ENCODE measurements at regions not wholly inside any gene's neighbourhood (a gene's known extent, or its start where the extent isn't known, plus 50 kb on each side); places are given as distances from the start of the nearest gene placed in this dataset.
"Not testable (repeated sequence)": the region's sequence is repeated elsewhere in the genome, so short reads cannot be mapped to it uniquely, and the experiment has no call there.

- Mint-ChIP-seq H3K4me1 (ENCODE audit: low read depth) (no peaks in the 10 kb centered on the region), H3K36me3 (ENCODE audit: low read depth) (no peaks in the 10 kb centered on the region), H3K4me3 (no peak overlapping the region), H3K9me3 (no peaks in the 10 kb centered on the region), H3K27ac (no peak overlapping the region), H3K27me3 (peaks cover 9% of the 10 kb centered on the region)
- ChIA-PET POLR2A (no interaction called here), CTCF (no interaction called here)
- no peak for TF ChIP-seq CTCF (IDR thresholded peaks at IDR 0.05)
- intact Hi-C loops (cut with micrococcal nuclease) = no loop called here
- DNase-seq (no peak), ATAC-seq (no peak)
Measured at GRCh38 chr1:157306896-157307295, 168.7 kb upstream of the ETV3 start.

GRCh38 chr1:157304271-157304670, 166.1 kb upstream of the ETV3 start:
- ATAC-seq (no peak), DNase-seq (no peak)
- no peak for TF ChIP-seq CTCF (IDR thresholded peaks at IDR 0.05)
- Mint-ChIP-seq H3K4me1 (ENCODE audit: low read depth) (no peaks in the 10 kb centered on the region), H3K27ac (no peak overlapping the region), H3K36me3 (ENCODE audit: low read depth) (no peaks in the 10 kb centered on the region), H3K9me3 (no peaks in the 10 kb centered on the region), H3K27me3 (no peaks in the 10 kb centered on the region), H3K4me3 (no peak overlapping the region)
- ChIA-PET CTCF (no interaction called here), POLR2A (no interaction called here)
- intact Hi-C loops (cut with micrococcal nuclease) = no loop called here

- Mint-ChIP-seq H3K27ac (no peak overlapping the region), H3K36me3 (ENCODE audit: low read depth) (no peaks in the 10 kb centered on the region), H3K4me1 (ENCODE audit: low read depth) (no peaks in the 10 kb centered on the region), H3K4me3 (no peak overlapping the region), H3K9me3 (no peaks in the 10 kb centered on the region), H3K27me3 (peaks cover 1% of the 10 kb centered on the region)
- no peak for DNase-seq
- intact Hi-C loops (cut with micrococcal nuclease) = no loop called here
- ChIA-PET POLR2A (no interaction called here), CTCF (no interaction called here)
- ATAC-seq = no peak
- no peak for TF ChIP-seq CTCF (IDR thresholded peaks at IDR 0.05)
Measured at GRCh38 chr1:157302724-157303123, 164.5 kb upstream of the ETV3 start.

GRCh38 chr1:157302199-157302497, 164.0 kb upstream of the ETV3 start:
- POLR2A ChIA-PET = no interaction called here
- intact Hi-C loops (cut with micrococcal nuclease) = no loop called here
- H3K4me1 Mint-ChIP-seq (ENCODE audit: low read depth) = no peaks in the 10 kb centered on the region

GRCh38 chr1:157301477-157302198, 163.4 kb upstream of the ETV3 start:
- H3K27me3 Mint-ChIP-seq = peaks cover 3% of the 10 kb centered on the region
- H3K4me1 Mint-ChIP-seq (ENCODE audit: low read depth) = no peaks in the 10 kb centered on the region
- POLR2A ChIA-PET = no interaction called here
- intact Hi-C loops (cut with micrococcal nuclease) = no loop called here
- no peak overlapping the region for H3K4me3 Mint-ChIP-seq
- DNase-seq (no peak), ATAC-seq (no peak)
- H3K27ac Mint-ChIP-seq = no peak overlapping the region
- TF ChIP-seq CTCF (IDR thresholded peaks at IDR 0.05) = no peak
- CTCF ChIA-PET = no interaction called here
- no peaks in the 10 kb centered on the region for H3K9me3 Mint-ChIP-seq
- H3K36me3 Mint-ChIP-seq (ENCODE audit: low read depth) = no peaks in the 10 kb centered on the region

More at GRCh38 chr1:157302199-157302497, 164.0 kb upstream of the ETV3 start:
- Mint-ChIP-seq H3K27ac (no peak overlapping the region), H3K4me3 (no peak overlapping the region), H3K27me3 (peaks cover 3% of the 10 kb centered on the region), H3K36me3 (ENCODE audit: low read depth) (no peaks in the 10 kb centered on the region), H3K9me3 (no peaks in the 10 kb centered on the region)
- ATAC-seq (no peak), DNase-seq (no peak)
- no peak for TF ChIP-seq CTCF (IDR thresholded peaks at IDR 0.05)
- CTCF ChIA-PET = no interaction called here

- H3K4me1 Mint-ChIP-seq (ENCODE audit: low read depth); DNase-seq; H3K27ac Mint-ChIP-seq; H3K27me3 Mint-ChIP-seq; H3K9me3 Mint-ChIP-seq; ATAC-seq; POLR2A ChIA-PET; CTCF ChIA-PET; intact Hi-C loops (cut with micrococcal nuclease); H3K36me3 Mint-ChIP-seq (ENCODE audit: low read depth); H3K4me3 Mint-ChIP-seq: not testable (repeated sequence)
Measured at GRCh38 chr1:157294387-157295145, 156.4 kb upstream of the ETV3 start.
